SH-SY5Y (cell line): ENCODE measurements at regions not wholly inside any gene's neighbourhood (a gene's known extent, or its start where the extent isn't known, plus 50 kb on each side); places are given as distances from the start of the nearest gene placed in this dataset.

Experiments
- GATA2 ChIP-seq: IDR thresholded peaks from 2 replicates; pipeline ENCODE4 v1.6.1; 2011; ENCODE audit warnings: mild to moderate bottlenecking, low read depth, low read length
- GATA3 ChIP-seq: IDR thresholded peaks from 2 replicates; pipeline ENCODE4 v1.6.1; 2011; ENCODE audit warnings: low read depth, mild to moderate bottlenecking, low read length, moderate library complexity

- no peak for TF ChIP-seq GATA3
- TF ChIP-seq GATA2 = no peak
These were observed 1152.0 kb upstream of the ACO1 start for GRCh38 chr9:31232485-31232884.
